CD14-positive monocyte (primary cell): ENCODE measurements at regions not wholly inside any gene's neighbourhood (a gene's known extent, or its start where the extent isn't known, plus 50 kb on each side); places are given as distances from the start of the nearest gene placed in this dataset.
"Not testable (repeated sequence)": the region's sequence is repeated elsewhere in the genome, so short reads cannot be mapped to it uniquely, and the experiment has no call there.

ENCODE experiments used
- DNase-seq, 3 donors: peaks; one replicate each; pipeline ENCODE4 v3.0.0-alpha.2; 2011 to 2022
- H2AFZ ChIP-seq: 2 replicates; pipeline ENCODE4 v1.6.0; 2012; ENCODE audit warnings: mild to moderate bottlenecking, low read depth, low read length, inconsistent platforms; ENCODE audit not compliant: insufficient read depth, poor library complexity, severe bottlenecking
- H3K27ac ChIP-seq, 2 donors: 1 replicate in 1 of 2; 2 replicates in 1 of 2; pipeline ENCODE4 v1.5.1; 2012 to 2013; ENCODE audit warnings: low read length in 2 of 2, control low read depth in 1 of 2, inconsistent platforms in 1 of 2, low read depth in 1 of 2, mild to moderate bottlenecking in 1 of 2
- H3K27me3 ChIP-seq, 2 donors: one replicate each; pipeline versions ENCODE4 v1.6.0 to v1.6.1; 2011 to 2013; ENCODE audit warnings: low read length in 2 of 2; ENCODE audit not compliant: control insufficient read depth in 2 of 2, insufficient read depth in 2 of 2
- H3K36me3 ChIP-seq, 2 donors: replicated peaks in 1 of 2; 1 replicate in 1 of 2; 2 replicates in 1 of 2; pipeline versions ENCODE4 v1.5.1 to v1.6.1; 2012 to 2013; ENCODE audit warnings: low read length in 2 of 2, control low read depth in 1 of 2, inconsistent platforms in 1 of 2, mild to moderate bottlenecking in 1 of 2; ENCODE audit not compliant: insufficient read depth in 2 of 2, control insufficient read depth in 1 of 2
- H3K4me1 ChIP-seq, 2 donors: 1 replicate in 1 of 2; 2 replicates in 1 of 2; pipeline versions ENCODE4 v1.5.1 to v1.6.1; 2012 to 2013; ENCODE audit warnings: low read length in 2 of 2, control low read depth in 1 of 2, inconsistent platforms in 1 of 2, mild to moderate bottlenecking in 1 of 2, moderate library complexity in 1 of 2; ENCODE audit not compliant: insufficient read depth in 2 of 2, control insufficient read depth in 1 of 2
- H3K4me2 ChIP-seq: replicated peaks from 2 replicates; pipeline ENCODE3; 2012; ENCODE audit warnings: low read length, moderate library complexity, mild to moderate bottlenecking; ENCODE audit not compliant: poor library complexity, severe bottlenecking; ENCODE audit errors: extremely low read depth
- H3K4me3 ChIP-seq, 3 experiments: fragments of 200-600 bp in 1 of 3; sonication (generic) in 1 of 3; replicated peaks in 1 of 3; 1 replicate in 2 of 3; 2 replicates in 1 of 3; pipeline ENCODE4 v1.5.1; 2011 to 2013; ENCODE audit warnings: low read length in 3 of 3, mild to moderate bottlenecking in 3 of 3, control low read depth in 2 of 3, low read depth in 2 of 3, inconsistent platforms in 1 of 3, moderate library complexity in 1 of 3
- H3K79me2 ChIP-seq: 2 replicates; pipeline ENCODE4 v1.6.0; 2012; ENCODE audit warnings: mild to moderate bottlenecking, control low read depth, inconsistent platforms, low read length, moderate library complexity; ENCODE audit not compliant: insufficient read depth
- H3K9ac ChIP-seq: 2 replicates; pipeline ENCODE4 v1.6.0; 2017; ENCODE audit warnings: low read length, mild to moderate bottlenecking; ENCODE audit not compliant: insufficient read depth, poor library complexity, severe bottlenecking
- H3K9me3 ChIP-seq, 2 donors: replicated peaks in 1 of 2; 1 replicate in 1 of 2; 2 replicates in 1 of 2; pipeline versions ENCODE4 v1.5.1 to v1.6.1; 2012 to 2013; ENCODE audit warnings: low read length in 2 of 2, control low read depth in 1 of 2; ENCODE audit not compliant: control insufficient read depth in 1 of 2, insufficient read depth in 1 of 2
- H4K20me1 ChIP-seq: 2 replicates; pipeline ENCODE4 v1.6.0; 2012; ENCODE audit warnings: mild to moderate bottlenecking, low read length, control low read depth, moderate library complexity; ENCODE audit not compliant: insufficient read depth
- H3K27ac Mint-ChIP-seq, 7 donors: one replicate each; pipeline ENCODE4 v1.8.0; 2020; ENCODE audit warnings: mild to moderate bottlenecking in 7 of 7, mixed read lengths in 7 of 7, moderate library complexity in 6 of 7, inconsistent platforms in 2 of 7
- H3K27me3 Mint-ChIP-seq, 3 donors: one replicate each; pipeline ENCODE4 v1.8.0; 2021 to 2022; ENCODE audit warnings: low read depth in 3 of 3, mild to moderate bottlenecking in 3 of 3, mixed read lengths in 3 of 3, moderate library complexity in 3 of 3, inconsistent platforms in 1 of 3
- H3K36me3 Mint-ChIP-seq, 2 donors: one replicate each; pipeline ENCODE4 v1.8.0; 2020; ENCODE audit warnings: mixed read lengths in 2 of 2, inconsistent platforms in 1 of 2, mild to moderate bottlenecking in 1 of 2
- H3K4me1 Mint-ChIP-seq: one replicate; pipeline ENCODE4 v1.8.0; 2020; ENCODE audit warnings: mild to moderate bottlenecking, mixed read lengths
- H3K4me3 Mint-ChIP-seq, 2 donors: one replicate each; pipeline ENCODE4 v1.8.0; 2020; ENCODE audit warnings: mild to moderate bottlenecking in 2 of 2, mixed read lengths in 2 of 2, moderate library complexity in 1 of 2
- H3K9me3 Mint-ChIP-seq, 7 donors: one replicate each; pipeline ENCODE4 v1.8.0; 2020 to 2022; ENCODE audit warnings: mixed read lengths in 7 of 7, mild to moderate bottlenecking in 6 of 7, moderate library complexity in 6 of 7, inconsistent platforms in 2 of 7
- WGBS: methylation state at CpG from one replicate; pipeline ENCODE4 v1.1.5; 2013; ENCODE audit warnings: missing lambda C conversion rate; ENCODE audit not compliant: insufficient coverage; 5-methylcytosine and 5-hydroxymethylcytosine counted together
- intact Hi-C, 2 donors: fragments of 100-400 bp; cut with micrococcal nuclease; formaldehyde crosslinking; loops; one replicate each; pipeline versions ENCODE4 v1.15.0 to v1.15.1; 2023
- TF ChIP-seq, protein P1 (sequence below): fragments of 200-600 bp; IDR thresholded peaks from one replicate; pipeline ENCODE4 v1.8.0; 2022; ENCODE audit warnings: antibody characterized with exemption, mild to moderate bottlenecking

DNA sequence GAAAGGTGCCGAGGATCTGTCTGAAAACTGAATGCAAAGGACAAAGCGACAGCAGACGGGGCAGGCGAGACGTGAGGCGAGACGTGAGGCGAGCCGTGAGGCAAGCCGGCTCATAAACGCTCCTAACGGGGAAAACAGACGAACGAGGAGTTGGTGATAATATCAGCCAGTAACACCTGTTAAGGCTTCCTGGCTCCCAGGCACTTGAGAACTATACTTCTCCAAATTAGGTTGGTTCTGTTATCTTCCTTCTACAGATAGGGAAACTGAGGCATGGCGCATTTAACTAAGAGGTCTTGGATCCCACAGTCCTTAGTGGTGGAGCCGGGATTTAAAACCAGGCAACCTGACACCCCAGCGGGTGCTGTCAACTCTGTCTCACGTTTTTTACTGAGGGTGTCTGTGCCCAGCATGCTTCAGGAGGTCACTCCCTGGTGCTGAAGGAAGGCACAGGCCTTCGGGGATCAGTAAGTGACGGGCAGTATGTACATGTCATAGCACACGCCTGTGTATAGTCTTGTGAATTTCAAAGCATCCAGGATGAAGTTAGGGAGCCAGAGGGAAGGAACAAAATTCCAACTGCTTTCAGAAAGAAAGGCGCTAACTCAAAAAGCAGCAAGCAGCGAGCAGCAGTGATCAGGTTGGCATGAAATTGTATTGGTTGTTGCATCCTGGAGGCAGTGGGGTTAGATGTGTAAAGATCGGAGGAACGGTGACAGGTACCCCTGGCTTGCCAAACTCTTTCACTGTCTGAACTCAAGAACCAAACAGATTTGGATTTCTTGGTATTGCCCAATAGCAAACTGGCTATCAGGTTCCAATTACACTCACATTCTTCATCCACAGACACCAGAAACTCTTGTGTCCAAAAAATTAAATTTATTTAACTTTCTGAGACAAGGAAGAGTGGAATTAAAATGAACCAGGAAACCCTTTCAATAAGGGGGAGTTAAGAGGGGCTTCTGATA, 318.7 kb downstream of the THBS2 start:
- H3K9ac ChIP-seq = no peak overlapping the region

DNA sequence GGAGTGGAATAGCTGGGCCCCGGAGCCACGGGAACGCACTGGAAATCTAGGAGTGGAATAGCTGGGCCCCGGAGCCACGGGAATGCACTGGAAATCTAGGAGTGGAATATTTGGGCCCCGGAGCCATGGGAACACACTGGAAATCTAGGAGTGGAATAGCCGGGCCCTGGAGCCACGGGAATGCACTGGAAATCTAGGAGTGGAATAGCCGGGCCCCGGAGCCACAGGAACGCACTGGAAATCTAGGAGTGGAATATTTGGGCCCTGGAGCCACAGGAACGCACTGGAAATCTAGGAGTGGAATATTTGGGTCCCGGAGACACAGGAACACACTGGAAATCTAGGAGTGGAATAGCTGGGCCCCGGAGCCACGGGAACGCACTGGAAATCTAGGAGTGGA, 321.5 kb downstream of the THBS2 start:
- H3K4me3 Mint-ChIP-seq, H3K27ac ChIP-seq, H3K4me1 ChIP-seq, H3K36me3 ChIP-seq, H4K20me1 ChIP-seq, H3K36me3 Mint-ChIP-seq, H3K9ac ChIP-seq, H2AFZ ChIP-seq, H3K27me3 ChIP-seq, H3K4me1 Mint-ChIP-seq, intact Hi-C loops, H3K27ac Mint-ChIP-seq, H3K79me2 ChIP-seq, H3K4me3 ChIP-seq, DNase-seq, H3K4me2 ChIP-seq: not testable (repeated sequence)
- peaks cover 27 to 40% of the 10 kb centered on the region in 2 donors for H3K9me3 ChIP-seq
- WGBS = 86% methylated on average over 8 of the region's 16 CpGs
- peaks cover 8 to 23% (median 21%) of the 10 kb centered on the region in 3 donors for H3K27me3 Mint-ChIP-seq
- H3K9me3 Mint-ChIP-seq = peaks cover 4 to 28% (median 20%) of the 10 kb centered on the region in 7 donors

More for the DNA sequence above, 318.7 kb downstream of the THBS2 start:
- Histone ChIP-seq H3K36me3 (no peaks in the 10 kb centered on the region), H4K20me1 (no peaks in the 10 kb centered on the region), H3K4me1 (no peaks in the 10 kb centered on the region), H3K27me3 (peaks cover 0 to 9% of the 10 kb centered on the region in 2 donors), H3K79me2 (no peaks in the 10 kb centered on the region), H3K9me3 (peaks cover 24 to 25% of the 10 kb centered on the region in 2 donors), H3K27ac (no peak overlapping the region), H3K4me3 (no peak overlapping the region), H2AFZ (no peak overlapping the region), H3K4me2 (no peak overlapping the region)
- Mint-ChIP-seq H3K27me3 (peaks cover 8 to 21% (median 21%) of the 10 kb centered on the region in 3 donors), H3K36me3 (no peaks in the 10 kb centered on the region), H3K27ac (no peak overlapping the region), H3K4me1 (no peaks in the 10 kb centered on the region), H3K9me3 (peaks cover 4 to 20% (median 11%) of the 10 kb centered on the region in 7 donors), H3K4me3 (peak overlapping the region in 1 of 2 donors; percentile 8)
- DNase-seq = no peak
- 35% methylated on average over 18 of the region's 25 CpGs for WGBS
- TF ChIP-seq, protein P1, sequence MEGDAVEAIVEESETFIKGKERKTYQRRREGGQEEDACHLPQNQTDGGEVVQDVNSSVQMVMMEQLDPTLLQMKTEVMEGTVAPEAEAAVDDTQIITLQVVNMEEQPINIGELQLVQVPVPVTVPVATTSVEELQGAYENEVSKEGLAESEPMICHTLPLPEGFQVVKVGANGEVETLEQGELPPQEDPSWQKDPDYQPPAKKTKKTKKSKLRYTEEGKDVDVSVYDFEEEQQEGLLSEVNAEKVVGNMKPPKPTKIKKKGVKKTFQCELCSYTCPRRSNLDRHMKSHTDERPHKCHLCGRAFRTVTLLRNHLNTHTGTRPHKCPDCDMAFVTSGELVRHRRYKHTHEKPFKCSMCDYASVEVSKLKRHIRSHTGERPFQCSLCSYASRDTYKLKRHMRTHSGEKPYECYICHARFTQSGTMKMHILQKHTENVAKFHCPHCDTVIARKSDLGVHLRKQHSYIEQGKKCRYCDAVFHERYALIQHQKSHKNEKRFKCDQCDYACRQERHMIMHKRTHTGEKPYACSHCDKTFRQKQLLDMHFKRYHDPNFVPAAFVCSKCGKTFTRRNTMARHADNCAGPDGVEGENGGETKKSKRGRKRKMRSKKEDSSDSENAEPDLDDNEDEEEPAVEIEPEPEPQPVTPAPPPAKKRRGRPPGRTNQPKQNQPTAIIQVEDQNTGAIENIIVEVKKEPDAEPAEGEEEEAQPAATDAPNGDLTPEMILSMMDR = no peak
- intact Hi-C loops = no loop called here

DNA sequence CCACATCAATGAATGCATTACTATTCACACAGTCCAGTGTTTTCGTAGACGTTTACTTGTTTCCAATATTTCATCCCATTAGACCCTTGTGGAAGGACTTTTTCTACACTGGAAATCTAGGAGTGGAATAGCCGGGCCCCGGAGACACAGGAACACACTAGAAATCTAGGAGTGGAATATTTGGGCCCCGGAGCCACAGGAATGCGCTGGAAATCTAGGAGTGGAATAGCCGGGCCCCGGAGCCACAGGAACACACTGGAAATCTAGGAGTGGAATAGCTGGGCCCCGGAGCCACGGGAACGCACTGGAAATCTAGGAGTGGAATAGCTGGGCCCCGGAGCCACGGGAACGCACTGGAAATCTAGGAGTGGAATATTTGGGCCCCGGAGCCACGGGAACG, 322.6 kb downstream of the THBS2 start:
- H3K27ac Mint-ChIP-seq, H3K36me3 Mint-ChIP-seq, H3K27ac ChIP-seq, H4K20me1 ChIP-seq, intact Hi-C loops, DNase-seq, H3K79me2 ChIP-seq, H3K4me1 ChIP-seq, H3K36me3 ChIP-seq, H3K9ac ChIP-seq, H3K4me1 Mint-ChIP-seq, H3K4me2 ChIP-seq, H3K4me3 ChIP-seq, H3K4me3 Mint-ChIP-seq, H2AFZ ChIP-seq, H3K27me3 ChIP-seq: not testable (repeated sequence)
- WGBS = 100% methylated on average over 3 of the region's 17 CpGs
- peaks cover 31 to 44% of the 10 kb centered on the region in 2 donors for H3K9me3 ChIP-seq
- peaks cover 8 to 33% (median 24%) of the 10 kb centered on the region in 7 donors for H3K9me3 Mint-ChIP-seq
- H3K27me3 Mint-ChIP-seq = peaks cover 8 to 22% (median 21%) of the 10 kb centered on the region in 3 donors
